ENCODE measurements at regions not wholly inside any gene's neighbourhood (a gene's known extent, or its start where the extent isn't known, plus 50 kb on each side); places are given as distances from the start of the nearest gene placed in this dataset.

- DNase-seq (ENCODE audit: insufficient read length, low spot score) (no peak), FAIRE-seq (no peak)
- TF ChIP-seq CTCF (IDR thresholded peaks at IDR 0.05; ENCODE audit: insufficient read depth, missing control alignments): no peak
Measured at GRCh38 chr12:132395908-132396305, 66.5 kb upstream of the GALNT9 start.

GRCh38 chr12:132395192-132395907 lies 66.0 kb upstream of the GALNT9 start:
- FAIRE-seq: no peak
- DNase-seq (ENCODE audit: insufficient read length, low spot score): no peak
- no peak for TF ChIP-seq CTCF (IDR thresholded peaks at IDR 0.05; ENCODE audit: insufficient read depth, missing control alignments)

GRCh38 chr12:132393991-132394949 lies 64.9 kb upstream of the GALNT9 start:
- FAIRE-seq (no peak), DNase-seq (ENCODE audit: insufficient read length, low spot score) (no peak)
- no peak for TF ChIP-seq CTCF (IDR thresholded peaks at IDR 0.05; ENCODE audit: insufficient read depth, missing control alignments)

- DNase-seq (ENCODE audit: insufficient read length, low spot score): no peak
- no peak for TF ChIP-seq CTCF (IDR thresholded peaks at IDR 0.05; ENCODE audit: insufficient read depth, missing control alignments)
- FAIRE-seq: no peak
Measured at GRCh38 chr12:132393245-132393795, 63.9 kb upstream of the GALNT9 start.

- TF ChIP-seq CTCF (IDR thresholded peaks at IDR 0.05; ENCODE audit: insufficient read depth, missing control alignments): no peak
- DNase-seq (ENCODE audit: insufficient read length, low spot score) (no peak), FAIRE-seq (no peak)
Measured at GRCh38 chr12:132392389-132393244, 63.2 kb upstream of the GALNT9 start.

GRCh38 chr12:132391326-132392041 lies 62.1 kb upstream of the GALNT9 start:
- FAIRE-seq: no peak
- no peak for TF ChIP-seq CTCF (IDR thresholded peaks at IDR 0.05; ENCODE audit: insufficient read depth, missing control alignments)
- no peak for DNase-seq (ENCODE audit: insufficient read length, low spot score)

All from D721Med (cell line).